HuH-7 (cell line): ENCODE measurements at regions not wholly inside any gene's neighbourhood (a gene's known extent, or its start where the extent isn't known, plus 50 kb on each side); places are given as distances from the start of the nearest gene placed in this dataset.

ENCODE experiments used
- DNase-seq: peaks from one replicate; pipeline ENCODE4 v3.0.0; 2011; ENCODE audit warnings: low spot score

GRCh38 chr7:88431882-88432281 is 125.2 kb upstream of the STEAP4 start:
- no peak for DNase-seq

DNA sequence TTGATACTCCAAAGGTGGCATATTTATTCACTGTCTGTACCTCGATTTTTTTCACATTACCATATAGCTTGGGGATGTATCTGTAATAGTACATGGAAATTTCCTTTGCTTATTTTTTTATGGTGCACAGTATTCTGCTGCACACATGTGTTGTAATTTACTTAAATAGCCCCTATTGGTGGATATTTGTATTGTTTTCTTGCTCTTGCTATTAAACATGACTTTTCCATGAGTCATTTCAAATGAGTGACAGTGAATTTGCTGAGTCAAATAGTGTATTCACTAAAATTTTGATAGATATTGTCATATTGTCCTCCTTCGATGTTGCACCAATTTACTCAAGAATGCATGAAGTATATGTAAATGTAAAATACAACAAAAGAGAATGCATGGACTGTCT is 122.7 kb upstream of the STEAP4 start:
- DNase-seq: no peak

DNA sequence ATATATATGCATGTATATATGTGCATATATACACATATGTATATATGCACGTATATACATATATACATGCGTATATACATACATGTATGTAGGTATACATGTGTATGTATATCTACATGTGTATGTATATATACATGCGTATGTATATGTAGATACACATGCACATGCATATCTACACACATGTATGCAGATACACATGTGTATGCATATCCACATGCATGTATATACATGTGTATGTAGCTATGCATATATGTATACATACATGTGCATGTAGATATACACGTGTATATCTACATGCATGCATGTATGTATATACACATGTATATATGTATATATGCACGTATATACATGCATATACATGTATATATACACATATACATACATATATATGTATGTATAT is 95.8 kb upstream of the STEAP4 start:
- no peak for DNase-seq

DNA sequence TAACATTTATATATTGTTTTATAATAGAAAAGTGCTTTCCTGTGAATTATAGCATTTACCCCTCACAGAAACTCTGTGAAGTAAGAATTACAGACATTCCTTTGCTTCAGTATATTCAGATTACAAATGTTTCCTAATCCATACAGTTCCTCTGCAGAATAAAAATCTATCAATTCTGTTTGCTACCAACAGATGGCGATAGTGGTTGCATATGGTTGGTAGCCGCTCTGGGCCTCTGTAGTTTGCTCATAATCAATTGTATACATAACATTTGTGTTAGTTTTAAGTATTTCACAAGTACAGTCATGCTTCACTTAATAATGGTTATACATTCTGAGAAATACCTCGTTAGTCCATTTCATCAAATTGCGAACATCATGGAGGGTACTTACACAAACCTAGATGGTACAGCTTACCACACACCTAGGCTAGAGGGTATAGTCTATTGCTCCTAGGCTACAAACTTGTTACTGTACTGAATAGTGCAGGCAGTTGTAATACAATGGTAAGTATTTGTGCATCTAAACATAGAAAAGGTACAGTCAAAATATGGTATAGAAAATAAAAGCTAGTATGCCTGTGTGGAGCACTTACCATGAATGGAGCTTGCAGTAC is 94.4 kb upstream of the STEAP4 start:
- DNase-seq: peak; percentile 10

DNA sequence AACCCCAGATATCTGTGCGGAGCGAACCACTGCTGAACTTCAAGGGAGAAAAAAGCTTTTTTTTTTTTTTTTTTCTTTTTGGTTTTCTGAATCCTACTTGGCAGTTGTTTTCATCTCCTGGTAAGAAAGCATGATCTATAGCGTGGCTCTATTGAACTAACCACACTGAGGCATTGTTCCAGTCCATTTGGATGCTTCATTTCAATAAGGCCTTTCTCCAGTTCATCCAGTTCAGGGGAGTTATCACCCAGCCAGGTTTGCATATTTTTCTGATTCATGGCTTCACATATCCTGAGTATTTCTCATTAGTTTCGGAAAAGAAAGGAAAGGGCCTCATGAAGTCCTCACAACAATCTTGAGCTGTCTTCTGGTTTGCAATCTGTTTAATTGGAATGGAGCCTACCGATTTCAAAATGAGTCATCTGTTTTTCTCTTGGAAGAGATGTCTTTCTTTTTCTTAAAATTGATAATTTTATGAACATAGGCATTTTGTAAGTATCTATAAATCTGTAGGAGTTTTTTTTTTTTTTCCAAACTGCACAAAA is 93.1 kb upstream of the STEAP4 start:
- no peak for DNase-seq

DNA sequence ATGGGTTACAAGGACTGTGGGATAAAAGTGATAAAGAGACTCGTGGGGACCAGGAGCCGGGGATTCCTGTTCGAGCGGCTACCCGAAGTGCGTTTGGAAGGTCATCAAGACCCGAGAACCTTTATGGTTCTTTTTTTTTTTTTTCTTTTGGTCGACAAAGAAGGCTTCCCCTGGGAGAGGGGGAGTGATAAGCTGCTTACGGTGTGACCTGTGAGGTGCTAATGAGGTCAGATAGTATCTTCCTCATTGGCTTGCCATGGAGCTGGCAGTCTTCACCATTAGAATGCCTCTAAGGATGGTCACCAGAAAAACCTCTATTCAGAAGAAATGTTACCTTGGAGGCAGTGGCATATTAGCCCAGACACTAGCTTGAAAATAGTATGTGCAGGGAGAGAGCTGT is 92.3 kb upstream of the STEAP4 start:
- no peak for DNase-seq

DNA sequence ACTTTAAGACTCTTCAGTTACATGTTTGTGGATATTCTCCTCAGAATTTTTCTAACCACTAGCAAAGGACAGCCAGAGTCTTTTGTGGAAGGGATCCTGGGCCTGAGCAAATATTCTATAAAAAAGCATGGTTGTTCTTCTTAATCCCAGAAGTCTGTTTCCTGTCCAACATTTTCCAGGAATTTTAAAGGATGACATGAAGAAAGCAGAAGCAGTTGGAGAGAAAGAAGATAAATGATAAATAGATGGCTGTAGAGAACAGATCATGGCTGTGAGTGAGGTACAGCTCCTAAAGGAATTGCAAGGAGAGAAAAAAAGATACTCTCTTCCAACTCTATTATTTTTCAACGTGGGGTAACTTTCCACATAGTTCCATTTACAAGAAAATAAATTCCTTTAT is 91.8 kb upstream of the STEAP4 start:
- DNase-seq: no peak

GRCh38 chr7:88396948-88397322 is 90.2 kb upstream of the STEAP4 start:
- no peak for DNase-seq

DNA sequence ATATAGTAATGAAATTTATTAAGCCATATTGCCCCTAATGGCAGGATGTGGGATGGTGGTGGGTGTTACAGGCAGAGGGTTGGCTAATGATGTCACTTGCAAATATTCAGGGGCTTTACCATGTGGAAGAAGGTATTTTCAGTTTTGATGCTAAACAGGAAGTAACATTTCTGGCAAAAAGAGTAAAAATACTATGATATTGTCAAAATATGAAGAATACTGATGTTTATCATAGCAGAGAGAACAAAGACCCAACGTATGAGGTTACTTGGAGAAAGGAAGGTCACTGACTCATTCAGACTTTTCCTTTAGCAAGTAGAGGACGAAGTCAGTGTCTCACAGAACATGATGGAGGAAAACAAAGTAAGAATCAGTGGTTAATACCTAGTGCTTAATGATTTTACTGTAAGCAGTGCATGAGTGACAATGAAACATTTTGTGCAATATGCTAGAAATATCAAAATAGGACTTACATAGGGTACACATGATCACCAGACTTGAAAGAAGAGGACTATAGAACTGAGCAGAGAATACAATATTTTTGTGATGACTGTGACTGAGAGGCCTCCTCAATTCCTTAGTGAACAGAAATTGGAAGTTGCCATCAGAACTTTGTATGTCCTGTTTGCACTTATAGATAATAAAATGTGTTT is 89.7 kb upstream of the STEAP4 start:
- DNase-seq: no peak

GRCh38 chr7:88395715-88396114 is 89.0 kb upstream of the STEAP4 start:
- no peak for DNase-seq

GRCh38 chr7:88391247-88391646 is 84.6 kb upstream of the STEAP4 start:
- peak; percentile 23 for DNase-seq

DNA sequence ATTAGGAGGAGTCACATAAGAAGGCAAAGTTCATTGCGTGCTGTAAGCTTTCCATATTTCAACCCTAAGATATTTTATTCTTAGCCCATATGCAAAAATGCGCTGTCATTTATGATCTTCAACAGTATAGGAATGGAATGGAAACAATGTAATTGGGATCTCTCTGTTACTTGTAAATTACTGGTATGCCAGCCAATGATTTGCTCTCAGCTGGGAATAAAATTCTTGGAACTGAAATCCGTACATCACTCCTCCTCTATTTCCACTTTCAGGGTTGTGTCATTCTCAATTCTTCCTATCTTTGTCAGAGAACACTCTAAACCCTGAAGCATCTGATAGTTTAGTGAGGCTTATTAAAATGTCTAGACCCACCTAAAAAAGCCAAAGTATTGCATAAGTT is 80.7 kb upstream of the STEAP4 start:
- DNase-seq: no peak

- no peak for DNase-seq
Observed at GRCh38 chr7:88386665-88387156, 80.0 kb upstream of the STEAP4 start.

DNA sequence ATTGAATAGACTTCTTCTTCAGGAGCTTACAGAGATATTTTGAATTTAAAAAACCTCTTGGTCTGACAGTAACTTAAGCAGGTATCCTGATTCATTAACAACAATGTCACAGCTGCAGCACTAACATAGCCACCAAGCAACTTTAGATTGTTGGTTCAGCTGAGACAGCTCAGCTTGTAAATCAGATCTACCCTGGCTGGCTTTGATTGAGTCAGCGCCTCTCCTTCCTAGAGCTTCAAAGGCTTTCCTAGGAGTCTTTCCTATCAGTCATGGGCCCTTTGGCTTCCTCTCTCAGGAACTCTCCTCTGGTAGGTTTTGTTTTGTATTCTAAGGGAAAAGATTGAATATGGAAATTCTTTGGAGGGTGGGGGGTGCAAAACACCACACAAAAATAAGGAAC is 70.7 kb upstream of the STEAP4 start:
- DNase-seq: no peak

DNA sequence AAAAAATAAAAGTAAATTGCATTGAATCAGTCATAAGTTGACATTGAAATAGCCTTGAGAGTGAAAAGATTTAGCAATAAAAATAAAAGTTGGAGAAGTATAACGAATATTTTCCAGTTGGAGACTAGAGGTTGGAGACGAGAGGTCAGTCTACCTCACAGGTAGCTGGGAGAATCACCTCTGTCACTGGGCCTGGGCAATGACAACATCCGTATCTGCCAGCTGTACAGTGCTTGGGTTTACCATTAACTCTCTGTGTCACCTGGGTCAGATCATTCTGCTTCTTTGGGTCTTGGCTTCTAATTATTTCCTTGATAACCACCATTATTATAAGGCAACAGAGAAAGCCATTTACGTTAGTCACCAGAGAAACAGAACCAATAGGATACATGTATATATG is 62.0 kb upstream of the STEAP4 start:
- no peak for DNase-seq

DNA sequence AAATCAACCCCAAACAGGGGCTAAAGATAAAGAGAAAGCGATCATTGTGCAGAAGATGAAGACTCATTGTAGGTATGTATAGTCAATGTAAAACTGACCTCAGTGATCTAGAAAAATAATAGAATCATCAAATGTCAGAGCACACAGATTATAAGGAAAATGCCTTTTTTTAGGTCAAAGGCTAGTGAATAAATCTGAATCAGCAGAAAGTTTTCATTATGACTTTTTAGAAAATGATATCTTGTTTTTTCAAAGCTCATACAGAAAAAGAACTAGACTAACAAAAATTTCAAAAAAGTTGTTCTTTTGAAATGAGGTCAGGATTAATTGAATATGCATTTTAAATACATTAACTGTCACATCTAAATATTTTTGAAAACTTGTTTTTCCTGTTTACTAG is 60.2 kb upstream of the STEAP4 start:
- no peak for DNase-seq

DNA sequence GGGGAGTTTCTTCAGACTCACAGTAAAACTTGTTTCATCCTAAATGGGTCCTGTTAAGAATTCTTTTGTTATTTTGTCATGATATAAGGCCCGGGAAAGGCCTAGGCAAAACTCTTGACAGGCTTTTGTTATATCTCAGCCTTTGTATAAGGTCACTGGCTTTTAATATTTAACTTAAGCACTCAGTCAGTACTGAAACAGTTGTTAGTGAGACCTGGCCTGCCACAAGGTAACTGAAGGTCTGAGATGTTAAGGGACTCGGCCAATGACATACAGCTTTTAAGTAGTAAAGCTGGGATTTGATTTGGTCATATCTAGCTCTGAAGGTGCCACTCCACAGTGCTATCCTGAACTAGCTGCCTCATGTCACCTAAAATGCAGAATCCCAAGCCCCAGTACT is 57.2 kb upstream of the STEAP4 start:
- no peak for DNase-seq

DNA sequence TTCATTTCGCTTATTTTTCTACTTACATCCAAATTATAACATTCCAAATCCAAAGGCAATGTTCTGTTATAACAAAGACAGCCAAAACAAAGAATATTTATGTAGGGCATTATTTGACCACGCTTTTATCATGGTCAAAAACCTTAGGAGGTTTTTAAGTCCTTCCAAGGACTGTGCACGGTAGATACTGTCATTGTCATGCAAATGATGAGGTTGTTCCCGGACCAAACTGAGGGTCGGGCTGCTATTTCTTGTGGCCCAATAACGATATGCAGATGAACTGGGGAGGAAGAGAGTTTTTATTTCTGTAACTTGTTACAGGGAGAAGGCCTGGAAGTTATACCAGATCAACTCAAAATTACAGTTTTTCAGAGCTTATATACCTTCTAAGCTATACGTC is 56.6 kb upstream of the STEAP4 start:
- DNase-seq: no peak

GRCh38 chr7:88361357-88361756 is 54.7 kb upstream of the STEAP4 start:
- DNase-seq: no peak

GRCh38 chr7:88358881-88359280 is 52.2 kb upstream of the STEAP4 start:
- DNase-seq: no peak

- no peak for DNase-seq
Observed at GRCh38 chr7:88358526-88358838, 51.8 kb upstream of the STEAP4 start.

DNA sequence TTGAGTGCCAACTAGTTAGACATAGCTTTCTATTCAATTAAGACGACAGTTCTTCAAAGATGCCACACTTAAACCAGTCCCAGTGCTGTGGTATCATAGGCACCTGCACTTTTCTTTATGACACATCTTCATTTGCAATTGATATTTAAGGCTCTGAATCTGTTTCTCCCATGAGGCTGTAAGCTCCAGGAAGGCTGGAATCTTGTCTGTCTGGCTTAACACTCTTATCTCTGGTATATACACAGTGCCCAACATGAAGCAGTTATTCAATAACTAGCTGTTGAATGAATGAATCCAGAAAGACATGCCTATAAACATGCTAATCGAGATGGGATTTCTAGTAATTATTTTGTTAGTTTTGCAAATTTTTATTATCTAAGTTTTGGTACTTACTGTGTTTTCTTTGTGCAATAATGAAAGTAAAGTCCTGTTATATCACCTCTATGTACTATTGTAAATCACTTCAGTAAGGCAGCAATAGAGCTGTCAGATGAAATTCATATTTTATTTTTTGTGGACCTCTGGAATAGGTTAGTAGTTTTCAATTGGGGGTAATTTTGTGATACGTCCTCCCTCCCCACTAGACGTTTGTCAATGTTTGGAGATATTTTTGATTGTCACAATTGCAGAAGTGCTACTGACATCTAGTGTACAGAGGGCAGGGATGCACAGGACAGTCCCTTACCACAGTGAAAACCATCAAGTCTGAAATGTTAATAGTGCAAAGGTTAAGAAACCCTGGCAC is 51.3 kb upstream of the STEAP4 start:
- no peak for DNase-seq

GRCh38 chr7:88357294-88357693 is 50.6 kb upstream of the STEAP4 start:
- no peak for DNase-seq
